IMR-90 (cell line): ENCODE measurements at regions not wholly inside any gene's neighbourhood (a gene's known extent, or its start where the extent isn't known, plus 50 kb on each side); places are given as distances from the start of the nearest gene placed in this dataset.

ENCODE experiments used
- ATAC-seq: fragments of 200-7000 bp; cut with Tn5 transposase; 2 replicates; pipeline ENCODE4 v1.9.1; 2020; ENCODE audit warnings: low read depth, mild to moderate bottlenecking, moderate library complexity
- BruUV-seq: library from RNA; stranded (reverse); fragments of 400-500 nt; replicated peaks from 2 replicates; lab custom pipeline; 2021; lab: Mats Ljungman, UMichigan
- CTCF ChIA-PET: fragments of 300-600 bp; formaldehyde crosslinking; extraction: SDS; loops from one replicate; lab custom pipeline; 2021; ENCODE audit warnings: antibody characterized with exemption; lab: Yijun Ruan, JAX
- POLR2A ChIA-PET: fragments of 300-600 bp; sonication (Branson Sonifier 250); formaldehyde crosslinking; loops from one replicate; lab custom pipeline; 2022; ENCODE audit warnings: antibody characterized with exemption; ENCODE audit not compliant: unreplicated experiment; lab: Charles Lee
- DNase-seq: peaks from one replicate; pipeline ENCODE4 v3.0.0; 2013
- H2AFZ ChIP-seq: replicated peaks from 2 replicates; pipeline ENCODE3; 2013; ENCODE audit warnings: low read length, mild to moderate bottlenecking; ENCODE audit not compliant: poor library complexity
- H2AK5ac ChIP-seq: 2 replicates; pipeline ENCODE4 v1.6.1; 2013; ENCODE audit warnings: low read depth, low read length, inconsistent platforms
- H2AK9ac ChIP-seq: replicated peaks from 2 replicates; pipeline ENCODE3; 2013; ENCODE audit warnings: mild to moderate bottlenecking, low read depth, low read length, moderate library complexity; ENCODE audit not compliant: poor library complexity
- H2BK120ac ChIP-seq: 2 replicates; pipeline ENCODE4 v1.6.1; 2013; ENCODE audit warnings: low read depth, low read length, inconsistent platforms
- H2BK15ac ChIP-seq: 3 replicates; pipeline ENCODE4 v1.6.1; 2013; ENCODE audit warnings: low read depth, low read length, inconsistent platforms
- H2BK20ac ChIP-seq: 2 replicates; pipeline ENCODE4 v1.6.1; 2013; ENCODE audit warnings: low read depth, mild to moderate bottlenecking, inconsistent platforms, low read length, moderate library complexity
- H2BK5ac ChIP-seq: 2 replicates; pipeline ENCODE4 v1.6.1; 2013; ENCODE audit warnings: mild to moderate bottlenecking, low read depth, low read length, inconsistent platforms; ENCODE audit not compliant: poor library complexity, severe bottlenecking
- H3K14ac ChIP-seq: replicated peaks from 2 replicates; pipeline ENCODE4 v1.6.1; 2013; ENCODE audit warnings: low read depth, low read length, inconsistent platforms
- H3K18ac ChIP-seq: 2 replicates; pipeline ENCODE4 v1.6.1; 2013; ENCODE audit warnings: low read depth, low read length, control low read depth
- H3K23ac ChIP-seq: 2 replicates; pipeline ENCODE4 v1.6.1; 2013; ENCODE audit warnings: low read depth, low read length, inconsistent platforms
- H3K27ac ChIP-seq: 2 replicates; pipeline ENCODE4 v1.5.1; 2013; ENCODE audit warnings: mild to moderate bottlenecking, control low read depth, low read length; ENCODE audit not compliant: insufficient read depth
- H3K27me3 ChIP-seq: 2 replicates; pipeline ENCODE4 v1.6.1; 2013; ENCODE audit warnings: low read length; ENCODE audit not compliant: control insufficient read depth, insufficient read depth
- H3K36me3 ChIP-seq: 2 replicates; pipeline ENCODE4 v1.6.1; 2013; ENCODE audit warnings: low read length, mixed read lengths; ENCODE audit not compliant: control insufficient read depth, insufficient read depth
- H3K4ac ChIP-seq: 2 replicates; pipeline ENCODE4 v1.6.1; 2013; ENCODE audit warnings: low read depth, low read length, inconsistent platforms
- H3K4me1 ChIP-seq: 2 replicates; pipeline ENCODE4 v1.6.1; 2013; ENCODE audit warnings: low read length, mixed read lengths; ENCODE audit not compliant: control insufficient read depth, insufficient read depth
- H3K4me2 ChIP-seq: 2 replicates; pipeline ENCODE4 v1.6.1; 2013; ENCODE audit warnings: low read depth, mild to moderate bottlenecking, control low read depth, low read length, moderate library complexity
- H3K4me3 ChIP-seq: 2 replicates; pipeline ENCODE4 v1.5.1; 2013; ENCODE audit warnings: low read depth, mild to moderate bottlenecking, control low read depth, low read length, moderate library complexity; ENCODE audit not compliant: insufficient read depth
- H3K56ac ChIP-seq: 2 replicates; pipeline ENCODE4 v1.6.1; 2013; ENCODE audit warnings: low read length, inconsistent platforms; ENCODE audit not compliant: insufficient read depth; ENCODE audit errors: extremely low read depth
- H3K79me1 ChIP-seq, 2 experiments: 2 replicates each; pipeline ENCODE4 v1.6.1; 2013; ENCODE audit warnings: low read length in 2 of 2, inconsistent platforms in 1 of 2, low read depth in 1 of 2
- H3K9ac ChIP-seq: 2 replicates; pipeline ENCODE4 v1.6.1; 2013; ENCODE audit warnings: low read depth, low read length, control low read depth
- H3K9me1 ChIP-seq: 2 replicates; pipeline ENCODE4 v1.6.1; 2013; ENCODE audit warnings: low read length, inconsistent platforms; ENCODE audit not compliant: insufficient read depth
- H3K9me3 ChIP-seq: 2 replicates; pipeline ENCODE4 v1.6.1; 2013; ENCODE audit warnings: low read length; ENCODE audit not compliant: control insufficient read depth, insufficient read depth
- H4K20me1 ChIP-seq: 2 replicates; pipeline ENCODE4 v1.6.1; 2013; ENCODE audit warnings: low read length, inconsistent platforms; ENCODE audit not compliant: insufficient read depth
- H4K5ac ChIP-seq: 2 replicates; pipeline ENCODE4 v1.6.1; 2013; ENCODE audit warnings: mild to moderate bottlenecking, low read depth, low read length, control low read depth
- H4K8ac ChIP-seq, 2 experiments: 2 replicates each; pipeline ENCODE4 v1.6.1; 2013; ENCODE audit warnings: low read depth in 2 of 2, low read length in 2 of 2, control low read depth in 1 of 2, inconsistent platforms in 1 of 2
- H4K91ac ChIP-seq: 2 replicates; pipeline ENCODE4 v1.6.1; 2013; ENCODE audit warnings: low read depth, low read length, inconsistent platforms; ENCODE audit not compliant: insufficient read depth
- ELK1 ChIP-seq: fragments of 150-350 bp; IDR thresholded peaks from 2 replicates; pipeline ENCODE4 v1.6.1; 2016; ENCODE audit warnings: low read depth, mild to moderate bottlenecking, low read length, moderate library complexity, borderline replicate concordance
- MXI1 ChIP-seq: IDR thresholded peaks from 2 replicates; pipeline ENCODE4 v1.6.1; 2012; ENCODE audit warnings: low read depth, mild to moderate bottlenecking, low read length, moderate library complexity, borderline replicate concordance
- NFE2L2 ChIP-seq: fragments of 150-350 bp; IDR thresholded peaks from 2 replicates; pipeline ENCODE4 v1.6.1; 2016; ENCODE audit warnings: low read depth, mild to moderate bottlenecking, low read length
- POLR2A ChIP-seq: IDR thresholded peaks from 2 replicates; pipeline ENCODE4 v1.6.1; 2012; ENCODE audit warnings: mild to moderate bottlenecking, low read depth, low read length
- RFX5 ChIP-seq: IDR thresholded peaks from 2 replicates; pipeline ENCODE4 v1.8.0; 2012; ENCODE audit warnings: low read depth, mild to moderate bottlenecking, low read length, moderate library complexity
- SMC3 ChIP-seq: fragments of 150-350 bp; IDR thresholded peaks from 2 replicates; pipeline ENCODE4 v1.6.1; 2016; ENCODE audit warnings: low read depth, mild to moderate bottlenecking, antibody characterized with exemption, low read length, moderate library complexity
- WGBS, 2 experiments: methylation state at CpG; one replicate each; pipeline versions ENCODE4 v1.1.5 to v1.1.7; 2013; ENCODE audit warnings: missing lambda C conversion rate in 2 of 2; ENCODE audit not compliant: insufficient read length in 1 of 2; ENCODE audit errors: extremely low coverage in 2 of 2; 5-methylcytosine and 5-hydroxymethylcytosine counted together
- dilution Hi-C: fragments of 300-500 bp; cut with HindIII; formaldehyde crosslinking; loops from one replicate; pipeline ENCODE4 v1.14.3; 2018; ENCODE audit warnings: low sequenced_read_pairs; ENCODE audit not compliant: unreplicated experiment
- in situ Hi-C: fragments of 300-500 bp; cut with MboI; formaldehyde crosslinking; loops from 3 replicates; pipeline ENCODE4 v1.14.3; 2019; ENCODE audit warnings: low sequenced_read_pairs, inconsistent platforms, mixed read lengths
- intact Hi-C: fragments of 100-400 bp; cut with micrococcal nuclease; formaldehyde crosslinking; loops from 2 replicates; pipeline ENCODE4 v1.10.0; 2022

GRCh38 chr10:83617172-83617571 lies 522.1 kb upstream of the GHITM start:
- CTCF ChIA-PET: no interaction called here
- Histone ChIP-seq H3K4me3 (no peak overlapping the region), H3K23ac (no peak overlapping the region), H2AFZ (no peak overlapping the region), H4K91ac (no peak overlapping the region), H3K27me3 (no peaks in the 10 kb centered on the region), H3K36me3 (no peaks in the 10 kb centered on the region), H4K20me1 (no peaks in the 10 kb centered on the region), H2BK20ac (no peak overlapping the region), H2AK5ac (no peak overlapping the region), H2AK9ac (no peak overlapping the region), H3K9me1 (no peaks in the 10 kb centered on the region), H2BK5ac (no peak overlapping the region), H3K9ac (no peak overlapping the region), H3K14ac (no peak overlapping the region), H3K56ac (no peak overlapping the region), H2BK120ac (no peak overlapping the region), H3K27ac (no peak overlapping the region), H3K4ac (no peak overlapping the region), H3K9me3 (peaks cover 5% of the 10 kb centered on the region), H3K4me2 (no peak overlapping the region), H4K8ac (no peak overlapping the region), H3K79me1 (no peaks in the 10 kb centered on the region), H3K4me1 (no peaks in the 10 kb centered on the region), H2BK15ac (no peak overlapping the region), H4K5ac (no peak overlapping the region), H3K18ac (no peak overlapping the region)
- in situ Hi-C loops: no loop called here
- no TSS peak for BruUV-seq
- POLR2A ChIA-PET: no interaction called here
- intact Hi-C loops: no loop called here
- dilution Hi-C loops: no loop called here
- no peak for DNase-seq
- no peak for TF ChIP-seq ELK1
- TF ChIP-seq SMC3: no peak
- no peak for TF ChIP-seq MXI1
- TF ChIP-seq NFE2L2: no peak
- TF ChIP-seq POLR2A: no peak
- TF ChIP-seq RFX5: no peak
- no CpG with 5 or more reads among the region's 1 CpG for WGBS, 2 experiments
- ATAC-seq: no peak
